Putamen (tissue), 1 donor: ENCODE measurements at regions not wholly inside any gene's neighbourhood (a gene's known extent, or its start where the extent isn't known, plus 50 kb on each side); places are given as distances from the start of the nearest gene placed in this dataset.
A peak's percentile ranks its signal among the peaks of the same experiment; 100 is the strongest.

Source experiments
- DNase-seq: peaks from one replicate; pipeline ENCODE4 v3.0.0-alpha.2; 2016; ENCODE audit warnings: low spot score

DNA sequence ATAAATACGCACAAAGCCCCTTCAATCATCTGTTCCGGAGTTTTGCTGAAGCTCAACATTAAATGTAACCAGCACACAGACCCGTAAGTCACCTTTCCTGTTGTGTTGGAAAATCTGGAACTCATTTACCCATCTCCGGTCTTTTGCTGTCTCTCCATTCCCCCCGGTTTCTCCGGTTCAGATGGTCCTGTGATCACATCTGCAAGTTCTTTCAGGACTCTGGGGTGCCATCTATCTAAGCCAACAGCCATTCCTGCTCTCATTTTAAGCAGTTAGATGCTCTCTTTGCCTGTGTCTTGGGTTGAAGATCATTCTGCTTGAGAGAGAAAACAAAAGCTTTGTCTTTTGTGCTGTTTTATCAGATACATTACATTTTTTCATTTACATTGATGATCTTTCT lies 91.7 kb upstream of the TGIF1 start:
- no peak for DNase-seq

DNA sequence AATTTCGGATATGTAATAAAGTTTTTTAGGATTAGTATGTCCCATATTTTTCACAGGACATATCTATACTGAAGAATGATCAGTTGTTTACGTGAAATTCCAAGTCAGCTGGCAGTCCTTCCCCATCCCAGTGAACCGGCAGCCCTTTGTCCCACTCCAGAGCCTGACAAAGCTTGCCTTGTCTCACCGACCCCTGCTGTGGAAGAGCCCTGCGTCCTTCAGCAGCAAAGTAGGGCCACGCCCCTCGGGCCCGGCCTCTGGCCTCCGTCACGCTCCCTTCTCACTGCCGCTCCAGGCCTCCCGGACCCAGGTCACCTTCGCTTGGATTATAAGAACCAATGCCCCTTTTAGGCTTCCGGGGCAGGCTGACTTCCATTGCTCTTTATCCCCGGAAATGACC lies 89.8 kb upstream of the TGIF1 start:
- DNase-seq: peak; percentile 64

DNA sequence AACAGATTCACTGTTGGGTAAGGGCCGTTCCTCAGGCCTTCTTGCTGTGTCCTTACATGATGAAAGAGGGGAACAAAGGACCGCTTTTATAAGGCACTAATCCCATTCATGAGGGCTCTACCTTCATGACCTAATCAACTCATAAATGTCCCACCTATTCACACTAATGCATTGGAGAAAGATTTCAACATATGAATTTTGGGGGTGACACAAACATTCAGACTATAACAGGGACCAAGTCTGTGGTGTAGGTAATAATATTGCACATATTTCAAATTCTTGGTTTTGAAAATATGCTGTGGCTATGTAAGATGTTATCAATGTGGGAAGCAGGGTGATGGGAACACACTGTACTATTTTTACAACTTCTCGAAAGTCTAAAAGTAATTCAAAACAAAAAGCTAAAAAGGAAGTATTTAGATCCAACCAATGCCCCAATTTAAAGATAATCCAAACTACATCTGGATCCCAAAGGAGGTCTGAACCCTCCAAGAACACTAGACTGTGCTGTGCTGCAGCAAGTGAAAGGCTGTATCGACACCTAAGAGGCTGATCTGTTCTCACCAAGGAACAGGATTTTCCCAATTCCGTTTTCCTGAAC lies 82.4 kb upstream of the TGIF1 start:
- DNase-seq: no peak

DNA sequence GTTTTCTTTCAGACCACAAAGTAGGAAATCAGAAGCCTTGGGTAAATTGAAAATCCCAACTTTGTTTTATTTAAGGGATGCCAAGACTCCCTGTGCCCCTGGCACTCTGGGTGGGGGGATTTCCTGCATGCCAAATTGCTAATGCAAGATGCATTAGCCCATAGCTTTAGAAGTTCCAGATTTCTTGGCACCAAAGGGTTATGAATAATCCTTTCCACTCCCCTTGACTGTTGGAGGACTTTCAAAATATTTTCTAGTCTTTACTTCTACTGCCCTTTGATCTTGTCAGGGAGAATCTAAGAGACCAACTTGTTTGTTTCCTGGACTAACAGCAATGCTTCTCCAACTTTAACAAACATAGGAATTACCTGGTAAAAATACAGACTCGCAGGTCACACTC lies 81.8 kb upstream of the TGIF1 start:
- no peak for DNase-seq

DNA sequence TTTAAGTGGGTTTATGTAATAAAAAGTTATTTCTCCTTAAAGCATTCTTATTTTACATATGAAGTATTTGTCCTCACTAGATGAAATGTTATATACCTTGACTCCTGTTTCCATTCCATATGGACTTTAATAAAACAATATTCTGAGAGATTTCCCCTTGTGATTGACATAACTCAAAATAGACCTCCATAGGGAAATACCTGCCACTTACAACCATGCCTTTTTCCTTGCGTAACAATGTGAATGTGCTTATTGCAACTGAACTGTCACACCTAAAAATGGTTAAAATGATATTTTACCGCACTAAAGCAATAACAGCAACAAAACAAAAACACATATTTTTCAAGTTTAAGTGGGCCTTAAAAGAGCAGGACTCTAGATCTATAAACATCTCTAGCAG lies 70.3 kb upstream of the TGIF1 start:
- DNase-seq: no peak

DNA sequence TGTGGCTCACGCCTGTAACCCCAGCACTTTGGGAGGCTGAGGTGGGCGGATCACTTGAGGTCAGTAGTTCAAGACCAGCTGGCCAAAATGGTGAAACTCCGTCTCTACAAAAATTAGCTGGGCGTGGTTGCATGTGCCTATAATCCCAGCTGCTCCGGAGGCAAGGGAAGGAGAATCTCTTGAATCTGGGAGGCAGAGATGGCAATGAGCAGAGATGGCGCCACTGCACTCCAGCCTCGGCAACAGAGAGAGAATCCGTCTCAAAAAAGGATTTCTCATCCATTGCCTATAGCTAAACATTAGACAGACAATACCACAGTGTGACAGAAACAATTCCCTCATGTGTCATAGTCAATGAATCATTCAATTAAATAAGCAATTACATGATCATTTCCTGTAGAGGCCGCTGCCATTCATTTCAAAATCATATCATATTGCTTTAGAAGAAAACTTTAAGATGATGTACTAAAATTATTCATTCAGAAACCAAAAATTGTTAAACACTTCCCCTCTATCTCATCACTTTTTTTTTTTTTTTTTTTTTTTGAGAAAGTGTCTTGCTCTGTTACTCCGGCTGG lies 69.5 kb upstream of the TGIF1 start:
- DNase-seq: no peak

DNA sequence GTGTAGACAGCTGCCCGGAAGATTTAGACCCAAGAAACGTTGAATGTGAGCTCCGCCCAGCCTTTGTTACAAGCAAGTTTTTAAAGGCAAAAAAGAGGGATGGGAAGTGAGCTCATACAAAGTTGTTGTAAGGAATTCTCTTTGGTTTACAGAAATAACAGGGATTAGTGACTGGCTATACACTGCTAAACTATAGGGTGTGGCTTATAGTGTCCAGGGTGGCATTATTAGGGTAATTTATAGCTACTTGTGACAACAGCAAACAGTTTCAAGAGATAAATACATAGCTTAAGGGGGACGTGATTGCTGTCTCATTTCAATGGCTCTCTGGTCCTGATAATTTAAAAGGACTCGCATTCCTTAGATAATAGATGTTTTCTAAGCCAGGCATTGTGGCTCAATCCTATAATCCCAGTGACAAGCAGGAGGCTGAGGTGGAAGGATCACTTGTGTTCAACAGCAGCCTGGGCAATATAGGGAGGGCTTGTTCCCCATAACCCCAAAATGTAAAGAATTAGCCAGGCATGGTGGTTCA lies 66.5 kb upstream of the TGIF1 start:
- DNase-seq: no peak

DNA sequence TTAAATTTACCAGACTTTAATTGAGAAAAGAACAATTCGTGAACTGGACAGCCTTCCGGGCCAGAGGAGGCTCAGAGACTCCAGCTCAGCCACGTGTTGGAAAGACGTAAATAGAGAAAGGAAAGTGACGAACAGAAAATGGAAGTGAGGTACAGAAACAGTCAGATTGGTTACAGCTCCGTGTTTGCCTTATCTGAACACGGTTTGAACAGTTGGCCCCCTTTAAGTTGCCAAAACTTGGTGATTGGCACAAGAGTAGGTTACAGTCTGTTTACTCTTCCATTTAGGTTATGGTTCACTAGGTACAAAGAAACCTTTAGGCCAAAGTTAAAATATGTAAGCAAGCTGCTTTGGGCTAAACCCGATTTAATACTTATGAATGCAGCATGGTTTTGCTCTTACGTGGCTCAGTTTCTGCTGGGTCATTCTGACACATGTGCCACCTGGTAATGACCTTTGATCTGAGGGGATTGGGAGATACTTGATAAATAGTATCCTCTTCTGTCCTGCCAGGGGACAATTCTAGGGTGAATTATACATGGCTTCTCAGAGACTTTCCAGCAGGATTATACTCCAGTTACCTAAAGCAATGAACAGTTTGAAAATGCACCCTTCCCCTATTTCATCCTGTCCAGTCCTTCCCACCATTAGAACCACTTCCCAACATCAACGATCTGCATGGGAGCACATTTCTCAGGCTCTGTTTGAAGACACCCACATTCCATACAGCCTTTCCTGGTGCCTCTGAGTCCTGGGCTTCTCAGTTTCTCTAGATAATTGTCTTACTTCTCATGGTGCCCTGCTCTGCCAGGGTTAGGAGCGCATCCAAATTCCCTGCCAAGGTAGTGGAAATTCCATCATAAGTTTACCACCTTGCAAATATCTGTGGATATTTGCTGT lies 65.1 kb upstream of the TGIF1 start:
- DNase-seq: no peak

DNA sequence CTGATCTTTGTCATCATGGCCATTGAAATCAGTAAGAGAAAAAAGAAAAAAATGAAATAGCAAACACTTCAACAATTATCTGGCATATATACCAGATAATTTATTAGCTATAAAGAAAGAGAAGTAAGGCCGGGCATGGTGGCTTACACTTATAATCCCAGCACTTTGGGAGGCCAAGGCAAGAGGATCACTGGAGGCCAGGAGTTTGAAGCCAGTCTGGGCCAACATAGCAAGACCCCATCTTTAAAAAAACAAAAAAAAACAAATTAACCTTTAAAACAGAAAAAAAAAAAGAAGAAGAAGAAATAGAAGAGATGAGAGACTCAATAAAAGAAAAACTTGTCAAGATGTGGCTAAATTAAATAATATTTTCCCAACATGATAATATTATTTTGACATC lies 61.6 kb upstream of the TGIF1 start:
- DNase-seq: no peak

DNA sequence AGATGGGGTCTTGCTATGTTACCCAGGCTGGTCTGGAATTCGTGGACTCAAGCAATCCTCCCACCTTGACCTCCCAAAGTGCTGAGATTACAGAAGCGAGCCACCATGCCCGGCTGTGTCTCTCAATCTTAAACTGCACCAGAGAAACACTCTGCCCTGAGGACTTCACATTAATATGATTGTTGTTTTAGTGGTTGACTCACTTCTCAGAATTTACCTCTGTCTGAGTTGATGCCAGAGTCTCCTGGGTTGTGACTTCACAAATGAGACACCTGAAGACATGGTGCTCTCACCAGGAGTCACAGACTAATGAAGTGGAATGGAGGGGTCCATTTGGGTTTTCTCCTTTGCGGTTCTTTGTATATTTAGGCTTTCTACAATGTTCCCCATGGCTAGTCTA lies 61.0 kb upstream of the TGIF1 start:
- DNase-seq: no peak

DNA sequence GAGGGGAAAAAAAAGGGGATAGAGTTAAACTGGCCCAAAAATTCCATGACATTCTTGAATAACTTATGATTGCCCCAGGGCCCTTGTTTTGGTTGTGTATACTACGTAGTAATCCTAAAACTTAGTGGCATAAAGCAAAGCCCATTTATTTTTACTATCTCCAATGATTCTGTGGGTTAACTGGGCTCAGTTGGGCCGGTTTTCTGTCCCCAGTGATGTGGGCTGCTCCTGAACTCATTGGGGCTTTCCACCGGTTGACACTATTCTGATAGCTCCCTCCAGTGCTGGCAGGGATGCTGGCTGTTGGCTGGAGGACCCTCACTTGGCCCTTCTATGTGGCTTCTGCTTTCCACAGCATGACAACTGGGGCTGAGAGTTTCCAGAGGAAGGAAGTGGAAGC lies 60.0 kb upstream of the TGIF1 start:
- DNase-seq: no peak

DNA sequence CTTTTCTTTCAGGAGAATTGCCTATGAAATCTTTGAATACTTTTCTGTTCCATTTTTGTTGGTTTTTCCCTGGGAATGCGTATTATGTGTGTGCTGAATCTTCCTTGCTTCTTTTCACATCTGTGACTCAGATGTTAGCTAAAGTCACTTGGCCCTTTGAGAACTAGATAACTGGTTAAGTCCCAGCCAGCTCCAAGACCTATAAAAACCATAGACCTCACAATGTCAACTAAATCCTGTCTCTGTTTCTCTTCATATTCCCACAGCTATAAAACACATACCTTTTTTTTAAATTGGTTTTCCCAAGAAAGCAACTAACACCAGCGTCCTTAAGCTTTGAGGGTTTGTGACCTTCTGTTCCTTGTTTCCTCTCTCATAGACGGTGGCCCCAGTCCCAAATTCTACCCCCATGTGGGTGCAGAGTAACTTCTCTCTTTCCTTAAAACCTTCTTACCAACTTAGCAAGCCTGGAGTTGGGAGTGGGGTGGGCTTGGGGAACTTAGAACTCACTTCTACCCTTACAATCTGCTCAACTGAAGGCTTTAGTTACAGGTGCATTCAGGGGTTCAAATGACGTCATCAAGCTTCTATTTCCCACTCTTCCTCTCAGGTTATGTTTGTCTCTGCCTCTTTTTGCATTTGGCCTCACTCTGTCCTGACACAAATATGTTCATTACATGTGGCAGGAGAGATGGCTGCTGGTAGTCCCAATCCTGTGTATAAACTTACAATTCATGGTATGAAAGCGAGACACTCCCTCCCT lies 58.1 kb upstream of the TGIF1 start:
- no peak for DNase-seq

DNA sequence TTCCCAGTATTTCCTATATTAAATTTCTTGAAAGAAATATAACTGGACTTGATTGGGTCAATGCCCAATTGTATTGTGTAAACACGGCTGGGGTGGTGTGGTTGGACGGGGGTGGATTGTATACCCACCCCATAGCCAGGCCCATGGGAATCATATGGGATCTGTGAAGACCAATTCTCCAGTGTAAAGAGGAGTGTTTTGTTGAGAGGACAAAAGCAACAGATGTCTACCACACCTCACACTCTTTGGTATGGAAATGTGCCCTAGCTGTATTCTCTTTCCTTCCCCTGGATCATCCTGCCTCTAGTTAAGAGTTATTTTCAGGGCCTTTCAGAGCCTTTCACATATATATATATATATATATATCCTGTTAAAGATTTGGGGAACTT lies 57.5 kb upstream of the TGIF1 start:
- no peak for DNase-seq

DNA sequence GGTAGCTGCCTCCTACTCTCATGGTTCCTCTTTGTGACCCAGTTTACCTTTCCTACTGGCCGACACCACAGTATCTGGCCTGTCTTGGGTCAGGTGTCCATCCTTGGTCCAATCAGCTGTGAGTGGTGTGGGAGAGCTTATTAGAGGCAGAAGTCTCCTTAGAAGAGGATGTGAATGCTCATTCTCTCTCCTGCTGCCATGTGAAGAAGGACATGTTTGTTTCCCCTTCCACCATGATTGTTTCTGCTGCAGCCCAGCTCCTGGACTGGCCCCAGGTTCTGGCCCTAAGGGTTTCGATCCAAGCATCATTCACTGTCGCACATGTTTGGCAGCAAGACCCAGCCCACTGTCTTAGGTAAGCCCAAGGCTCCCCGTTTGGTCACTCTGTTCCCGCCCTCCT lies 55.3 kb upstream of the TGIF1 start:
- no peak for DNase-seq

DNA sequence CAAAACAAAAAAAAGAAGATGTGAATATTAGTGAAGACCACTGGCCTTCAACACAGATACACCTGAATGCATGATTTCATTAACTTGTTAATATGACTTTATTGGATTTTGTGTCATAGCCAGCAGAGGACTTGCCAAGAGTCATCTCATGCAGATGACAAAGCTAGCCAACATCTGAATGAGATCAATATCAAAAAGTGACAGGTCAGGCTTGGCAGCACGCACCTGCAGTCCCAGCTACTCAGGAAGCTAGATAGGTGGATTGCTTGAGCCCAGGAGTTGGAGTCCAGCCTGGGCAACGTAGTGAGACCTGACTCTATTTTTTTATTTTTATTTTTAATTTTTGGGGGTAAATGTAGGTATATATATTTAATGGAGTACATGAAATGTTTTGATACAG lies 54.5 kb upstream of the TGIF1 start:
- no peak for DNase-seq

DNA sequence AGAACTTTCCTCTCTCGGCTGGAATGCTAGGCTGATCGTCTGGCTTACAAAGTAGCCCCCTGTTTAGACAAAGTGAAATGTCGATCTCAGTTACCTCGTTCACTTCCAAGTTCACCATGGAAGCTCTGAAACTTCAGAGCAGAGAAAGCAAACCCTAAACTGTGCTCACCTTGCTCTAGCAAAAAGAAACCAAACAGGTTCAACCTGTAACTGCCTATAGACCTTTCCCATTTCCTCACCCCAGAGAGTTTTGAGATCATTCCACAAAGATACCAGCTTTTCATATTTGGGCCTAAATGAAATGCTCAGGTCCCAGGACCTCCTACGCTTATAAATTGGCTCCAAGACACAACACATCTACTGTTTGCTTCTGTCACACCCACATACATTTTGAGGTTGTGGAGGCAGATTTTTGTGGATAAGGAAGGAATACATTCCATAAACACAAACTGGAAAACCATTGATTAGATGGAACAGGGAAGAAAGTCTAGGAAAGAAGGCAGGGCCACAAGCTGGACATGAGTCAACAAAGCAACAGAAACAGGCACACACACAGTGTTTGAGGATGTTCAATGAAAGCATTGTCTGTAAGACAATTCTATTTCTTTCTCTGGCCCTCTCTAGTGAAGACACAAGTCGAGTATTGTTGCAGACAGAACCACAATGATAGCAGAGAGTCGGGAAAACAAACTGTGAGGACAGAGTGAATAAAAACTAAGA lies 52.8 kb upstream of the TGIF1 start:
- DNase-seq: peak; percentile 92

DNA sequence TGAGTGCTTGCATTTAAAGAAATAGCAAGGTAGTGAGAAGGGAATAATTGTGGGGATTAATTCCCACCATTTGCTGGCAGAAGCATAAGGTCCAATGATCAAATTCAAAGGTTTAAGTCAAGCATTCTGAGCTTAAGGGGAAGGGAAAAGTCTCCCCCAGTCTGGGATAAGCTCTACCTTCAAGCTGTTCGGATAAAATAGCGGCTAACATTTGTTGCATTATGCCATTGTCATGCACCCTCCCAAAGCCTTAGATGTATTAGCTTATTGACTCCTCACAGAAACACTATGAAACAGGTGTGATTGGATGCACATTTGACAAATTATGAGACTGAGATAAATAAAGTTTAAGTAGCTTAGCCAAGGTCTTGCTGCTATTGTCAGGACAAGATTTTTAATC lies 52.2 kb upstream of the TGIF1 start:
- no peak for DNase-seq
